ENCODE measurements at regions not wholly inside any gene's neighbourhood (a gene's known extent, or its start where the extent isn't known, plus 50 kb on each side); places are given as distances from the start of the nearest gene placed in this dataset.

DNA sequence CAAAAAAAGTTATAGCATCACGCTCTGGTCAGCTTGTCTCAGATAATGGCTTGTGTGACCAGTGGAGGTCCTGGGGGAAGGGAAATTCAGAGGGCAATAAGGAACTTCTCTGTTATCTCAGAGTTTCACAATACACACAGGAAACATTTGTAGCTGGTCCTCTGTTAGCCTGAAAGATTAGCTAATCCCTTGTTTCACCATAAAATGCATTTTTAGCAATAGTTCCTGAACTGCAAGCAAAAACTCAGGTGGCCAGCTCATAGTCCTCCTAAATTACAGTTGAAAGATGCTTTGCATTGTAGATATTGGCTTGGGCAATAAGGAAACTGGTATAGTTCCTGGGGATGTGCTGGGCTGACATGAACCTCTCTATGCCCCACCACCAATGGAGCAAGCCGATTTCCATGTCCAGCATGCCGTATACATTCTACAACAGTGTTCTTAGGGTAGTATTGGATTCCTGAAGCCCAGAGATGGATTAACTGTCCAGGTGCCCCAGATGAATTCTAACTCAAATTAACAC, 141.5 kb upstream of the TBL1XR1 start (continued):
- no peak for TF ChIP-seq HNRNPLL (IDR thresholded peaks at IDR 0.05; ENCODE audit: low read depth, low read length, poor library complexity, severe bottlenecking)
- TF ChIP-seq, protein P1, sequence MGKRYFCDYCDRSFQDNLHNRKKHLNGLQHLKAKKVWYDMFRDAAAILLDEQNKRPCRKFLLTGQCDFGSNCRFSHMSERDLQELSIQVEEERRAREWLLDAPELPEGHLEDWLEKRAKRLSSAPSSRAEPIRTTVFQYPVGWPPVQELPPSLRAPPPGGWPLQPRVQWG (CRISPR knock-in tag; IDR thresholded peaks at IDR 0.05; ENCODE audit: borderline replicate concordance, low read depth) = no peak
- no peak; the same call in 1 of the 2 replicates for TF ChIP-seq KDM5A (IDR thresholded peaks at IDR 0.05; ENCODE audit: borderline replicate concordance, low read length)
- 0 out of 2 replicates have a peak, but pooled peaks have one; percentile 26 for TF ChIP-seq ZNF3 (CRISPR knock-in tag; IDR thresholded peaks at IDR 0.05)
- no peak for TF ChIP-seq RFXAP (CRISPR knock-in tag; IDR thresholded peaks at IDR 0.05; ENCODE audit: borderline replicate concordance)
- no peak for TF ChIP-seq PAWR (CRISPR knock-in tag; IDR thresholded peaks at IDR 0.05; ENCODE audit: borderline replicate concordance)
- TF ChIP-seq RFXANK (CRISPR knock-in tag; IDR thresholded peaks at IDR 0.05) = 0 out of 2 replicates have a peak, but pooled peaks have one; percentile 22
- TF ChIP-seq ZNF598 (CRISPR knock-in tag; IDR thresholded peaks at IDR 0.05; ENCODE audit: borderline replicate concordance) = no peak; the same call in 1 of the 2 replicates
- TF ChIP-seq ZNF83 (CRISPR knock-in tag; IDR thresholded peaks at IDR 0.05; ENCODE audit: borderline replicate concordance) = no peak
- no peak for TF ChIP-seq RFX1 (IDR thresholded peaks at IDR 0.05)
- peak; percentile 77 for TF ChIP-seq FOXA3 (CRISPR knock-in tag; IDR thresholded peaks at IDR 0.05)
- TF ChIP-seq ATM (IDR thresholded peaks at IDR 0.05; ENCODE audit: borderline replicate concordance) = no peak
- TF ChIP-seq CREM (IDR thresholded peaks at IDR 0.05) = peak; percentile 65
- TF ChIP-seq CREM (CRISPR knock-in tag; IDR thresholded peaks at IDR 0.05) = no peak
- TF ChIP-seq, protein P2, sequence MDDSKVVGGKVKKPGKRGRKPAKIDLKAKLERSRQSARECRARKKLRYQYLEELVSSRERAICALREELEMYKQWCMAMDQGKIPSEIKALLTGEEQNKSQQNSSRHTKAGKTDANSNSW (CRISPR knock-in tag; IDR thresholded peaks at IDR 0.05; ENCODE audit: borderline replicate concordance) = no peak
- no peak for TF ChIP-seq EED (CRISPR knock-in tag; IDR thresholded peaks at IDR 0.05)
- peak; percentile 86; the same call in 1 of the 2 replicates for TF ChIP-seq TRIM24 (CRISPR knock-in tag; IDR thresholded peaks at IDR 0.05)
- no peak for TF ChIP-seq MTF2 (CRISPR knock-in tag; IDR thresholded peaks at IDR 0.05; ENCODE audit: borderline replicate concordance)
- TF ChIP-seq NONO (IDR thresholded peaks at IDR 0.05) = no peak
- TF ChIP-seq NONO (CRISPR knock-in tag; conservative IDR thresholded peaks at IDR 0.05) = no peak
- TF ChIP-seq BHLHE40 (IDR thresholded peaks at IDR 0.05; ENCODE audit: low read length) = no peak
- TF ChIP-seq GATAD1 (CRISPR knock-in tag; IDR thresholded peaks at IDR 0.05) = no peak
- TF ChIP-seq ZNF205 (CRISPR knock-in tag; IDR thresholded peaks at IDR 0.05) = no peak
- TF ChIP-seq SOX5 (CRISPR knock-in tag; IDR thresholded peaks at IDR 0.05; ENCODE audit: borderline replicate concordance) = peak; percentile 91
- peak; percentile 66; the same call in 1 of the 2 replicates for TF ChIP-seq ZNF564 (CRISPR knock-in tag; IDR thresholded peaks at IDR 0.05)
- TF ChIP-seq, protein P3, sequence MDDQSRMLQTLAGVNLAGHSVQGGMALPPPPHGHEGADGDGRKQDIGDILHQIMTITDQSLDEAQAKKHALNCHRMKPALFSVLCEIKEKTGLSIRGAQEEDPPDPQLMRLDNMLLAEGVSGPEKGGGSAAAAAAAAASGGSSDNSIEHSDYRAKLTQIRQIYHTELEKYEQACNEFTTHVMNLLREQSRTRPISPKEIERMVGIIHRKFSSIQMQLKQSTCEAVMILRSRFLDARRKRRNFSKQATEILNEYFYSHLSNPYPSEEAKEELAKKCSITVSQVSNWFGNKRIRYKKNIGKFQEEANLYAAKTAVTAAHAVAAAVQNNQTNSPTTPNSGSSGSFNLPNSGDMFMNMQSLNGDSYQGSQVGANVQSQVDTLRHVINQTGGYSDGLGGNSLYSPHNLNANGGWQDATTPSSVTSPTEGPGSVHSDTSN (CRISPR knock-in tag; IDR thresholded peaks at IDR 0.05; ENCODE audit: borderline replicate concordance) = no peak
- TF ChIP-seq, protein P4, sequence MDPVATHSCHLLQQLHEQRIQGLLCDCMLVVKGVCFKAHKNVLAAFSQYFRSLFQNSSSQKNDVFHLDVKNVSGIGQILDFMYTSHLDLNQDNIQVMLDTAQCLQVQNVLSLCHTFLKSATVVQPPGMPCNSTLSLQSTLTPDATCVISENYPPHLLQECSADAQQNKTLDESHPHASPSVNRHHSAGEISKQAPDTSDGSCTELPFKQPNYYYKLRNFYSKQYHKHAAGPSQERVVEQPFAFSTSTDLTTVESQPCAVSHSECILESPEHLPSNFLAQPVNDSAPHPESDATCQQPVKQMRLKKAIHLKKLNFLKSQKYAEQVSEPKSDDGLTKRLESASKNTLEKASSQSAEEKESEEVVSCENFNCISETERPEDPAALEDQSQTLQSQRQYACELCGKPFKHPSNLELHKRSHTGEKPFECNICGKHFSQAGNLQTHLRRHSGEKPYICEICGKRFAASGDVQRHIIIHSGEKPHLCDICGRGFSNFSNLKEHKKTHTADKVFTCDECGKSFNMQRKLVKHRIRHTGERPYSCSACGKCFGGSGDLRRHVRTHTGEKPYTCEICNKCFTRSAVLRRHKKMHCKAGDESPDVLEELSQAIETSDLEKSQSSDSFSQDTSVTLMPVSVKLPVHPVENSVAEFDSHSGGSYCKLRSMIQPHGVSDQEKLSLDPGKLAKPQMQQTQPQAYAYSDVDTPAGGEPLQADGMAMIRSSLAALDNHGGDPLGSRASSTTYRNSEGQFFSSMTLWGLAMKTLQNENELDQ (CRISPR knock-in tag; IDR thresholded peaks at IDR 0.05; ENCODE audit: borderline replicate concordance) = no peak
- no peak for TF ChIP-seq CHCHD3 (CRISPR knock-in tag; IDR thresholded peaks at IDR 0.05)
- TF ChIP-seq ZNF678 (CRISPR knock-in tag; IDR thresholded peaks at IDR 0.05) = no peak
